ENCODE measurements at regions not wholly inside any gene's neighbourhood (a gene's known extent, or its start where the extent isn't known, plus 50 kb on each side); places are given as distances from the start of the nearest gene placed in this dataset.

DNA sequence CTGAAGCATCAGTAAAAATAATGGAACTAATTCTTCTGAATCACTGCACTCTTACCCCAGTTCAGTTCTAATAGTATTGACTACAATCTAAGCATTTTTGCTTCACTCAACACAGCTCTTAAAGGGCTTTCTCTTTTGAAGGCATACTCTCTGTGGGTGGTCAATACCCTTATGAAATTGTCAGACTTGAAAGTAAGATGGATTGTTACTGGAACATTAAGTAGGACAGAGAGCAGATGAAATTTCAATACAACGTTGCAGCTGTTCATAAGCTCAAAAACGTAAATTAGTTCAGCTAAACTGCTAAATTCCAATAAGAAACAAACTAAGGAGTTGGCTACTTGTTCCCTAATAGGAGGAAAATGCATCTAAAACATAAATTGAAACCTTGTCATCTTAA is 352.3 kb upstream of the TENM3 start:
- Histone ChIP-seq H3K23ac (ENCODE audit: low read depth, low read length) (no peak overlapping the region), H3K14ac (replicated peaks; ENCODE audit: low read depth, low read length) (no peak overlapping the region), H3K9me3 (ENCODE audit: control insufficient read depth, insufficient read depth, low read length) (no peaks in the 10 kb centered on the region), H3K4me1 (ENCODE audit: control insufficient read depth, insufficient read depth, low read length) (no peaks in the 10 kb centered on the region), H2BK120ac (ENCODE audit: low read depth, low read length) (no peak overlapping the region), H3K79me1 (ENCODE audit: low read depth in 1 of 2, low read length in 2 of 2) (no peaks in the 10 kb centered on the region), H3K4me3 (ENCODE audit: insufficient read depth, low read depth, low read length) (no peak overlapping the region), H3K4me2 (ENCODE audit: low read depth, low read length) (no peak overlapping the region), H2AK5ac (ENCODE audit: low read depth, low read length) (no peak overlapping the region), H3K36me3 (ENCODE audit: control insufficient read depth, insufficient read depth, low read length) (no peaks in the 10 kb centered on the region), H2BK5ac (ENCODE audit: low read depth, low read length, poor library complexity, severe bottlenecking) (no peak overlapping the region), H3K9me1 (ENCODE audit: insufficient read depth, low read length) (no peaks in the 10 kb centered on the region), H3K18ac (ENCODE audit: low read depth, low read length) (no peak overlapping the region), H2BK20ac (ENCODE audit: low read depth, low read length) (no peak overlapping the region), H2BK15ac (ENCODE audit: low read depth, low read length) (no peak overlapping the region), H3K27ac (ENCODE audit: insufficient read depth, low read length) (no peak overlapping the region), H4K20me1 (ENCODE audit: insufficient read depth, low read length) (no peaks in the 10 kb centered on the region), H4K5ac (ENCODE audit: low read depth, low read length) (no peak overlapping the region), H2AK9ac (replicated peaks; ENCODE audit: low read depth, low read length, poor library complexity) (no peak overlapping the region), H2AFZ (replicated peaks; ENCODE audit: low read length, poor library complexity) (no peak overlapping the region), H3K4ac (ENCODE audit: low read depth, low read length) (no peak overlapping the region), H4K8ac (ENCODE audit: low read depth in 2 of 2, low read length in 2 of 2) (no peak overlapping the region), H3K9ac (ENCODE audit: low read depth, low read length) (no peak overlapping the region), H3K56ac (ENCODE audit: extremely low read depth, insufficient read depth, low read length) (no peak overlapping the region), H3K27me3 (ENCODE audit: control insufficient read depth, insufficient read depth, low read length) (no peaks in the 10 kb centered on the region), H4K91ac (ENCODE audit: insufficient read depth, low read depth, low read length) (no peak overlapping the region)
- ChIA-PET CTCF (no interaction called here), POLR2A (ENCODE audit: unreplicated experiment) (no interaction called here)
- in situ Hi-C loops (cut with MboI; ENCODE audit: low sequenced_read_pairs) = no loop called here
- dilution Hi-C loops (cut with HindIII; ENCODE audit: low sequenced_read_pairs, unreplicated experiment) = no loop called here
- no peak for ATAC-seq (ENCODE audit: low read depth)
- no CpG with 5 or more reads among the region's 2 CpGs for WGBS, 2 experiments (ENCODE audit: extremely low coverage in 2 of 2, insufficient read length in 1 of 2)
- no TSS peak for BruUV-seq (replicated peaks)
- intact Hi-C loops (cut with micrococcal nuclease) = no loop called here
- DNase-seq = no peak
- TF ChIP-seq RFX5 (IDR thresholded peaks at IDR 0.05; ENCODE audit: low read depth, low read length) (no peak), NFE2L2 (IDR thresholded peaks at IDR 0.05; ENCODE audit: low read depth, low read length) (no peak), MAFK (IDR thresholded peaks at IDR 0.05; ENCODE audit: low read depth, low read length) (no peak), RAD21 (IDR thresholded peaks at IDR 0.05; ENCODE audit: low read length) (no peak), MXI1 (IDR thresholded peaks at IDR 0.05; ENCODE audit: borderline replicate concordance, low read depth, low read length) (no peak)
- TF ChIP-seq, protein P1, sequence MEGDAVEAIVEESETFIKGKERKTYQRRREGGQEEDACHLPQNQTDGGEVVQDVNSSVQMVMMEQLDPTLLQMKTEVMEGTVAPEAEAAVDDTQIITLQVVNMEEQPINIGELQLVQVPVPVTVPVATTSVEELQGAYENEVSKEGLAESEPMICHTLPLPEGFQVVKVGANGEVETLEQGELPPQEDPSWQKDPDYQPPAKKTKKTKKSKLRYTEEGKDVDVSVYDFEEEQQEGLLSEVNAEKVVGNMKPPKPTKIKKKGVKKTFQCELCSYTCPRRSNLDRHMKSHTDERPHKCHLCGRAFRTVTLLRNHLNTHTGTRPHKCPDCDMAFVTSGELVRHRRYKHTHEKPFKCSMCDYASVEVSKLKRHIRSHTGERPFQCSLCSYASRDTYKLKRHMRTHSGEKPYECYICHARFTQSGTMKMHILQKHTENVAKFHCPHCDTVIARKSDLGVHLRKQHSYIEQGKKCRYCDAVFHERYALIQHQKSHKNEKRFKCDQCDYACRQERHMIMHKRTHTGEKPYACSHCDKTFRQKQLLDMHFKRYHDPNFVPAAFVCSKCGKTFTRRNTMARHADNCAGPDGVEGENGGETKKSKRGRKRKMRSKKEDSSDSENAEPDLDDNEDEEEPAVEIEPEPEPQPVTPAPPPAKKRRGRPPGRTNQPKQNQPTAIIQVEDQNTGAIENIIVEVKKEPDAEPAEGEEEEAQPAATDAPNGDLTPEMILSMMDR (conservative IDR thresholded peaks at IDR 0.05; ENCODE audit: low read depth, low read length) = no peak
- TF ChIP-seq, protein P2, sequence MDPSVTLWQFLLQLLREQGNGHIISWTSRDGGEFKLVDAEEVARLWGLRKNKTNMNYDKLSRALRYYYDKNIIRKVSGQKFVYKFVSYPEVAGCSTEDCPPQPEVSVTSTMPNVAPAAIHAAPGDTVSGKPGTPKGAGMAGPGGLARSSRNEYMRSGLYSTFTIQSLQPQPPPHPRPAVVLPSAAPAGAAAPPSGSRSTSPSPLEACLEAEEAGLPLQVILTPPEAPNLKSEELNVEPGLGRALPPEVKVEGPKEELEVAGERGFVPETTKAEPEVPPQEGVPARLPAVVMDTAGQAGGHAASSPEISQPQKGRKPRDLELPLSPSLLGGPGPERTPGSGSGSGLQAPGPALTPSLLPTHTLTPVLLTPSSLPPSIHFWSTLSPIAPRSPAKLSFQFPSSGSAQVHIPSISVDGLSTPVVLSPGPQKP (IDR thresholded peaks at IDR 0.05; ENCODE audit: borderline replicate concordance, low read depth, low read length) = no peak

Measured in IMR-90 (cell line).